Stimulated activated CD4-positive, alpha-beta T cell treated with anti-CD3 and anti-CD28 coated beads, Interleukin-4, amount 100 ng/mL, for 1 hour (primary cell): ENCODE measurements at regions not wholly inside any gene's neighbourhood (a gene's known extent, or its start where the extent isn't known, plus 50 kb on each side); places are given as distances from the start of the nearest gene placed in this dataset.

ENCODE experiments used
- DNase-seq: peaks from one replicate; pipeline ENCODE4 v3.0.0-alpha.2; 2020

GRCh38 chr4:106766519-106766918 lies 269.6 kb downstream of the DKK2 start:
- DNase-seq = no peak

- DNase-seq = no peak
Measured at GRCh38 chr4:106764774-106765173, 271.3 kb downstream of the DKK2 start.

- DNase-seq = no peak
Measured at GRCh38 chr4:106762666-106763443, 273.3 kb downstream of the DKK2 start.

GRCh38 chr4:106753426-106753825 lies 282.7 kb downstream of the DKK2 start:
- no peak for DNase-seq

- no peak for DNase-seq
Measured at GRCh38 chr4:106746451-106746850, 289.7 kb downstream of the DKK2 start.

GRCh38 chr4:106738121-106738520 lies 298.0 kb downstream of the DKK2 start:
- no peak for DNase-seq

- DNase-seq = no peak
Measured at GRCh38 chr4:106718548-106718947, 317.6 kb downstream of the DKK2 start.

- no peak for DNase-seq
Measured at GRCh38 chr4:106717091-106717490, 319.0 kb downstream of the DKK2 start.

GRCh38 chr4:106715825-106716224 lies 320.3 kb downstream of the DKK2 start:
- no peak for DNase-seq

GRCh38 chr4:106708464-106708816 lies 327.7 kb downstream of the DKK2 start:
- DNase-seq = no peak

- DNase-seq = no peak
Measured at GRCh38 chr4:106707776-106708463, 328.2 kb downstream of the DKK2 start.

- DNase-seq = no peak
Measured at GRCh38 chr4:106704253-106704870, 331.8 kb downstream of the DKK2 start.

GRCh38 chr4:106700321-106700720 lies 331.7 kb upstream of the GIMD1 start:
- no peak for DNase-seq

GRCh38 chr4:106698621-106699195 lies 330.1 kb upstream of the GIMD1 start:
- DNase-seq = no peak

GRCh38 chr4:106695501-106696262 lies 327.1 kb upstream of the GIMD1 start:
- DNase-seq = no peak

- no peak for DNase-seq
Measured at GRCh38 chr4:106694232-106694631, 325.7 kb upstream of the GIMD1 start.

GRCh38 chr4:106691749-106692148 lies 323.2 kb upstream of the GIMD1 start:
- no peak for DNase-seq

- DNase-seq = no peak
Measured at GRCh38 chr4:106690487-106690886, 321.9 kb upstream of the GIMD1 start.

- DNase-seq = no peak
Measured at GRCh38 chr4:106687026-106687425, 318.4 kb upstream of the GIMD1 start.

- no peak for DNase-seq
Measured at GRCh38 chr4:106681381-106681921, 312.9 kb upstream of the GIMD1 start.

- no peak for DNase-seq
Measured at GRCh38 chr4:106679063-106679462, 310.5 kb upstream of the GIMD1 start.

GRCh38 chr4:106677213-106677612 lies 308.6 kb upstream of the GIMD1 start:
- DNase-seq = no peak
